Spleen (tissue), 11 donors: ENCODE measurements at regions not wholly inside any gene's neighbourhood (a gene's known extent, or its start where the extent isn't known, plus 50 kb on each side); places are given as distances from the start of the nearest gene placed in this dataset.
"Not testable (repeated sequence)": the region's sequence is repeated elsewhere in the genome, so short reads cannot be mapped to it uniquely, and the experiment has no call there.

Experiments used
- DNase-seq: peaks from one replicate; pipeline ENCODE4 v3.0.0-alpha.2; 2020
- H3K27ac ChIP-seq, 8 donors: fragments of 200-600 bp; sonication (generic) in 7 of 8; 1 replicate in 4 of 8; 2 replicates in 4 of 8; pipeline versions ENCODE4 v1.5.0 to v1.8.0; 2016 to 2021; ENCODE audit warnings: inconsistent platforms in 4 of 8, mild to moderate bottlenecking in 4 of 8, moderate library complexity in 1 of 8
- H3K27me3 ChIP-seq, 7 donors: fragments of 200-600 bp; sonication (generic) in 6 of 7; replicated peaks in 1 of 7; 1 replicate in 4 of 7; 2 replicates in 3 of 7; pipeline versions ENCODE4 v1.5.0 to v1.8.0; 2016 to 2021; ENCODE audit warnings: inconsistent platforms in 3 of 7, mild to moderate bottlenecking in 1 of 7
- H3K36me3 ChIP-seq, 6 donors: fragments of 200-600 bp; sonication (generic) in 5 of 6; 1 replicate in 4 of 6; 2 replicates in 2 of 6; pipeline versions ENCODE4 v1.5.0 to v1.8.0; 2016 to 2021; ENCODE audit warnings: inconsistent platforms in 2 of 6
- H3K4me1 ChIP-seq, 6 donors: fragments of 200-600 bp; sonication (generic) in 5 of 6; 1 replicate in 3 of 6; 2 replicates in 3 of 6; pipeline versions ENCODE4 v1.5.0 to v1.8.0; 2016 to 2021; ENCODE audit warnings: inconsistent platforms in 3 of 6
- H3K4me3 ChIP-seq, 8 donors: fragments of 200-600 bp; sonication (generic) in 7 of 8; 1 replicate in 4 of 8; 2 replicates in 4 of 8; pipeline versions ENCODE4 v1.5.0 to v1.8.0; 2016 to 2021; ENCODE audit warnings: inconsistent platforms in 4 of 8, mild to moderate bottlenecking in 4 of 8, moderate library complexity in 2 of 8
- H3K9me3 ChIP-seq, 8 donors: fragments of 200-600 bp; sonication (generic) in 7 of 8; 1 replicate in 4 of 8; 2 replicates in 4 of 8; pipeline versions ENCODE4 v1.5.0 to v1.8.0; 2016 to 2021; ENCODE audit warnings: inconsistent platforms in 4 of 8
- POLR2A ChIP-seq, 3 donors: fragments of 450-650 bp; IDR thresholded peaks; one replicate each; pipeline ENCODE4 v1.5.1; 2017; ENCODE audit warnings: antibody characterized with exemption in 3 of 3, mild to moderate bottlenecking in 1 of 3
- POLR2AphosphoS5 ChIP-seq, 3 donors: sonication (generic); formaldehyde crosslinking; IDR thresholded peaks; one replicate each; pipeline ENCODE4 v1.5.1; 2017; ENCODE audit warnings: antibody characterized with exemption in 3 of 3
- WGBS, 5 donors: extraction: QIAGEN DNeasy Blood & Tissue Kit in 3 of 5; methylation state at CpG; one replicate each; pipeline versions ENCODE4 v1.1.5 to v1.1.7; 2013 to 2018; 5-methylcytosine and 5-hydroxymethylcytosine counted together
- intact Hi-C: fragments of 100-400 bp; cut with DNase I; formaldehyde crosslinking; loops from one replicate; pipeline ENCODE4 v1.15.0; 2023; ENCODE audit warnings: low total_unique reads
- TF ChIP-seq, protein P1 (sequence below), 11 experiments: fragments of 200-600 bp in 7 of 11; fragments of 450-650 bp in 4 of 11; sonication (generic) in 4 of 11; IDR thresholded peaks in 8 of 11; conservative IDR thresholded peaks in 3 of 11; 1 replicate in 7 of 11; 2 replicates in 4 of 11; pipeline versions ENCODE4 v1.4.0 to v1.8.0; 2016 to 2021; ENCODE audit warnings: antibody characterized with exemption in 11 of 11, inconsistent platforms in 4 of 11, mild to moderate bottlenecking in 1 of 11
- donor health status: healthy with polysubstance abuse.
- donor health status: DM: no; HTN: no; CAD: no; lungs with moderate emphysema.
- donor health status: DM: no; HTN: no; CAD: no.
- donor health status: Bipolar disorder and iron deficiency.
- donor health status: healthy.
- donor health status: DM: no; HTN: no; CAD: no.
- donor health status: DM: yes; HTN: yes; CAD: no.

GRCh38 chr1:215023155-215023832 is 59.2 kb upstream of the KCNK2 start:
- intact Hi-C loops: no loop called here
- H3K4me3 ChIP-seq: no peak overlapping the region
- TF ChIP-seq POLR2A (IDR thresholded peaks at IDR 0.05) (no peak), POLR2AphosphoS5 (IDR thresholded peaks at IDR 0.05) (no peak)
- TF ChIP-seq, protein P1, sequence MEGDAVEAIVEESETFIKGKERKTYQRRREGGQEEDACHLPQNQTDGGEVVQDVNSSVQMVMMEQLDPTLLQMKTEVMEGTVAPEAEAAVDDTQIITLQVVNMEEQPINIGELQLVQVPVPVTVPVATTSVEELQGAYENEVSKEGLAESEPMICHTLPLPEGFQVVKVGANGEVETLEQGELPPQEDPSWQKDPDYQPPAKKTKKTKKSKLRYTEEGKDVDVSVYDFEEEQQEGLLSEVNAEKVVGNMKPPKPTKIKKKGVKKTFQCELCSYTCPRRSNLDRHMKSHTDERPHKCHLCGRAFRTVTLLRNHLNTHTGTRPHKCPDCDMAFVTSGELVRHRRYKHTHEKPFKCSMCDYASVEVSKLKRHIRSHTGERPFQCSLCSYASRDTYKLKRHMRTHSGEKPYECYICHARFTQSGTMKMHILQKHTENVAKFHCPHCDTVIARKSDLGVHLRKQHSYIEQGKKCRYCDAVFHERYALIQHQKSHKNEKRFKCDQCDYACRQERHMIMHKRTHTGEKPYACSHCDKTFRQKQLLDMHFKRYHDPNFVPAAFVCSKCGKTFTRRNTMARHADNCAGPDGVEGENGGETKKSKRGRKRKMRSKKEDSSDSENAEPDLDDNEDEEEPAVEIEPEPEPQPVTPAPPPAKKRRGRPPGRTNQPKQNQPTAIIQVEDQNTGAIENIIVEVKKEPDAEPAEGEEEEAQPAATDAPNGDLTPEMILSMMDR (IDR thresholded peaks at IDR 0.05 in 8 of 11, conservative IDR thresholded peaks at IDR 0.05 in 3 of 11): no peak
- no peak overlapping the region for H3K27ac ChIP-seq
- no peaks in the 10 kb centered on the region for H3K36me3 ChIP-seq
- WGBS, 5 donors: 70 to 86% (median 82%) methylated on average over 4 of the region's 4 CpGs
- no peaks in the 10 kb centered on the region for H3K4me1 ChIP-seq
- no peaks in the 10 kb centered on the region for H3K9me3 ChIP-seq
- DNase-seq: no peak
- H3K27me3 ChIP-seq: no peaks in the 10 kb centered on the region

GRCh38 chr1:215028954-215029353 is 53.6 kb upstream of the KCNK2 start:
- Histone ChIP-seq H3K27ac (no peak overlapping the region), H3K9me3 (no peaks in the 10 kb centered on the region), H3K4me3 (no peak overlapping the region), H3K36me3 (no peaks in the 10 kb centered on the region), H3K27me3 (no peaks in the 10 kb centered on the region), H3K4me1 (no peaks in the 10 kb centered on the region)
- no peak for DNase-seq
- WGBS, 5 donors: 89 to 96% (median 95%) methylated on average over 4 of the region's 4 CpGs
- intact Hi-C loops: no loop called here
- TF ChIP-seq, protein P1 (IDR thresholded peaks at IDR 0.05 in 8 of 11, conservative IDR thresholded peaks at IDR 0.05 in 3 of 11): no peak
- TF ChIP-seq POLR2A (IDR thresholded peaks at IDR 0.05) (no peak), POLR2AphosphoS5 (IDR thresholded peaks at IDR 0.05) (no peak)

GRCh38 chr1:215030581-215030980 is 52.0 kb upstream of the KCNK2 start:
- WGBS, 5 donors: 66 to 84% (median 81%) methylated on average over 6 of the region's 6 CpGs
- H3K27ac ChIP-seq, intact Hi-C loops, H3K27me3 ChIP-seq, H3K36me3 ChIP-seq, DNase-seq, H3K4me1 ChIP-seq, H3K9me3 ChIP-seq, H3K4me3 ChIP-seq: not testable (repeated sequence)

DNA sequence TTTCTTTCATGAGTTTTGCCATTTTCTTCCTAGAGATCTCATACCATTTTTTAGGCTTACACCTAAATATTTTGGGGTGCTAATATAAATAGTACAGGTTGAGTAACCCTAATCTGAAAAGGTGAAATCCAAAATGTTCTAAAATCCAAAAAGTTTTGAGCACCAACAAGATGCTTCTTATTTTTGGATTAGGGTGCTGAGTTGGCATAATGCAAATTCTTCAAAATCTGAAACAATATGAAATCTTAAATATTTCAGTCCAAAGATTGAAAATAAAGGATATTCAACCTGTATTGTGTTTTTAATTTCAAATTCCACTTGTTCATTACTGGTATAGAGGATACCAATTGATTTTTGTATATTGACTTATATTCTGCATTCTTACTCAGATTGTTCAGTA is 51.1 kb upstream of the KCNK2 start:
- Histone ChIP-seq H3K4me3 (no peak overlapping the region), H3K27me3 (no peaks in the 10 kb centered on the region), H3K9me3 (no peaks in the 10 kb centered on the region), H3K4me1 (no peaks in the 10 kb centered on the region), H3K27ac (no peak overlapping the region), H3K36me3 (no peaks in the 10 kb centered on the region)
- no peak for TF ChIP-seq POLR2AphosphoS5 (IDR thresholded peaks at IDR 0.05)
- TF ChIP-seq POLR2A (IDR thresholded peaks at IDR 0.05): no peak
- TF ChIP-seq, protein P1 (IDR thresholded peaks at IDR 0.05 in 8 of 11, conservative IDR thresholded peaks at IDR 0.05 in 3 of 11): no peak
- intact Hi-C loops: no loop called here
- DNase-seq: no peak
